ENCODE measurements at regions not wholly inside any gene's neighbourhood (a gene's known extent, or its start where the extent isn't known, plus 50 kb on each side); places are given as distances from the start of the nearest gene placed in this dataset.

DNA sequence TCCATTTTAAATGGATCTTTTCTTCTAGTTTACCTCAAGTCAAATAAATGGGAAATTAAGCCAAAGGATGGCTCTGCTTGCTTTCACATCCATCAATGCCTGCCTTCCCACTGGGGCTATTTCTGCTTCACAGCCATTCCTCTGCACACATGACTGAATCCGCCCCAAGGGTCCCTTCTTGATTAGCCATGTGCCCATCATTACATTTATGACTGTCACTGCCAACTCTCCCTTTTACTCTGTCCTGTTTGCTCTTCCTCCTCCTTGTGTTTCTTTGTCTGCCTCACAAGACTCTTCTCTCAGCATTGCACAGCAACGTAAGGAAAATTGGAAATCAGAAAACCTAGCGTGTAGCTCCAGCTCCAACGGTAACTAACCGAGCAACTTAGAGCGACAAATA, 410.2 kb downstream of the TBC1D4 start:
- TF ChIP-seq, protein P1, sequence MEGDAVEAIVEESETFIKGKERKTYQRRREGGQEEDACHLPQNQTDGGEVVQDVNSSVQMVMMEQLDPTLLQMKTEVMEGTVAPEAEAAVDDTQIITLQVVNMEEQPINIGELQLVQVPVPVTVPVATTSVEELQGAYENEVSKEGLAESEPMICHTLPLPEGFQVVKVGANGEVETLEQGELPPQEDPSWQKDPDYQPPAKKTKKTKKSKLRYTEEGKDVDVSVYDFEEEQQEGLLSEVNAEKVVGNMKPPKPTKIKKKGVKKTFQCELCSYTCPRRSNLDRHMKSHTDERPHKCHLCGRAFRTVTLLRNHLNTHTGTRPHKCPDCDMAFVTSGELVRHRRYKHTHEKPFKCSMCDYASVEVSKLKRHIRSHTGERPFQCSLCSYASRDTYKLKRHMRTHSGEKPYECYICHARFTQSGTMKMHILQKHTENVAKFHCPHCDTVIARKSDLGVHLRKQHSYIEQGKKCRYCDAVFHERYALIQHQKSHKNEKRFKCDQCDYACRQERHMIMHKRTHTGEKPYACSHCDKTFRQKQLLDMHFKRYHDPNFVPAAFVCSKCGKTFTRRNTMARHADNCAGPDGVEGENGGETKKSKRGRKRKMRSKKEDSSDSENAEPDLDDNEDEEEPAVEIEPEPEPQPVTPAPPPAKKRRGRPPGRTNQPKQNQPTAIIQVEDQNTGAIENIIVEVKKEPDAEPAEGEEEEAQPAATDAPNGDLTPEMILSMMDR (IDR thresholded peaks at IDR 0.05; ENCODE audit: insufficient read depth, low read depth, low read length, missing control alignments): no peak
- no peak for DNase-seq (ENCODE audit: low read depth)

DNA sequence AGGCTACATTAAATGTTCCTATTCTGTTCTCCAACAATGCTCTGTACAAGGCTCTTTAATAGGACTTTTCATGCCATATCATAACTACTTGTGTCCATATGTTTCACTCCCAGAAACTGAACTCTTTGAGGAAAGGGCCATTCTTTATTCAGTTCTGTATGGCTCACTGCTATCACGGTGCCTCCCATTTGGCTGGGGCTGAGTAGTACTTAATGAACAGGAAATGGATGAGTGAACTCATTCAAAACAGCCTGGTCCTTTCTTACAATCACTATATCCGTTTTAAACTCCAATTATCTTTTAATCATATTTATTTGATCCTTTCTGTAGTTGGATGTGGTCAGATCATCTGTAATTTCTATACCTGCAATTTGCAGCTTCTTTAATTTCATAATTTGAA, 410.6 kb downstream of the TBC1D4 start:
- TF ChIP-seq, protein P1 (IDR thresholded peaks at IDR 0.05; ENCODE audit: insufficient read depth, low read depth, low read length, missing control alignments): no peak

More for the DNA sequence above, 410.2 kb downstream of the TBC1D4 start:
- no peak overlapping the region for H3K4me3 ChIP-seq (ENCODE audit: low read length)

DNA sequence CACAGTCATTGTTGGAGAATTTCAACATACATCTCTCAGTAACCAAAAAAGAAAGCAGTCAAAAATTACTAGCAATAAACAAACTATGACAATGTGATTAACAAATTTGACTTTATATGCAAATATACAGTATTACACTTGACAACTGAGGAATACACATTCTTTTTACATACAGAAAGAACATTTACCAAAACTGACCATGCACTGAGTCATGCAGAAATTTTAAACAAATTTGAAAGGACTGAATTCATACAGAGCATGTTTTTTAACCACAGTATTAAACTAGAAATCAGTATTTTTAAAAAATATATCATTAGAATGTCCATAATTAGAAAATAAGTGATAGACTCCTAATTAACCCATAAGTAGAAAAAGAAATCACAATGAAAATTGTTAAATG, 420.1 kb downstream of the TBC1D4 start:
- TF ChIP-seq, protein P1 (IDR thresholded peaks at IDR 0.05; ENCODE audit: insufficient read depth, low read depth, low read length, missing control alignments): no peak
- no peak for DNase-seq (ENCODE audit: low read depth)
- H3K4me3 ChIP-seq (ENCODE audit: low read length): no peak overlapping the region

More for the DNA sequence above, 410.6 kb downstream of the TBC1D4 start:
- no peak overlapping the region for H3K4me3 ChIP-seq (ENCODE audit: low read length)
- DNase-seq (ENCODE audit: low read depth): no peak

DNA sequence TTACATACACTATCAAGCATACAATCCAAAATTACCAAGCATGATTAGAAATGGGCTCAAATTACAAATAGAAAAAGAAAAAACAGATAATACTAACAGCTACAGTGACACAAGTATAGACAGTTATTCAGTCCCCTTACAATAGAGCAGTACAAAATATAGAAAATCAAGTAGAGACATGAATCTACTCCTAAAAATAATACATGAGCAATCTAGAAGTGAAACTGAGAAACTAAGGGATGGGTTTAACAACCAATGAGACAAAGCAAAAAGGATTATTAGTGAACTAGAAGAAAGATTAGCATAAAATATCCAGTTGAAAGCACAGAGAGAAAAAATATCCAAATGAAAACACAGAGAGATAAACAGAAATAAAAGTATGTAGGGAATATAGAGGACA, 426.7 kb downstream of the TBC1D4 start:
- peak; percentile 10 for DNase-seq (ENCODE audit: low read depth)
- H3K4me3 ChIP-seq (ENCODE audit: low read length): no peak overlapping the region
- TF ChIP-seq, protein P1 (IDR thresholded peaks at IDR 0.05; ENCODE audit: insufficient read depth, low read depth, low read length, missing control alignments): no peak

DNA sequence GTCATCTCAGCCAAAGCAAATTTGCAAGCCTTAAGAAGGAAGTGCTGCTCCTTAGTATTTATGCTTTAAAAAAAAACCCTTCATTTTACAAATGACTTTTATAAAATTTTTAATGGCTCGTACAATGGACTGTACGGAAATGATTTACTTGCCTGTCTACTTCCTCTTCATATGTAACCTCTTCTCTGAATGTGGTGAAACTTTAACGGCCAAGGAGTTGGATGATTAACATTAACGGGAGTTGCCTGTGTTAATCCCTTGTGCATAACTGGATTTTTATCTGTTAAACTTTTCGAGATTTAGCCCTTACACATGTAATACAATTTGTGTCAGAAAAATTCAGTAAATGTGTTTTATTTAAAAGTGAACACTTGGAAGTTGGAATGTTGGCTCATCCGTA, 429.4 kb downstream of the TBC1D4 start:
- H3K4me3 ChIP-seq (ENCODE audit: low read length): no peak overlapping the region
- DNase-seq (ENCODE audit: low read depth): no peak
- TF ChIP-seq, protein P1 (IDR thresholded peaks at IDR 0.05; ENCODE audit: insufficient read depth, low read depth, low read length, missing control alignments): no peak

DNA sequence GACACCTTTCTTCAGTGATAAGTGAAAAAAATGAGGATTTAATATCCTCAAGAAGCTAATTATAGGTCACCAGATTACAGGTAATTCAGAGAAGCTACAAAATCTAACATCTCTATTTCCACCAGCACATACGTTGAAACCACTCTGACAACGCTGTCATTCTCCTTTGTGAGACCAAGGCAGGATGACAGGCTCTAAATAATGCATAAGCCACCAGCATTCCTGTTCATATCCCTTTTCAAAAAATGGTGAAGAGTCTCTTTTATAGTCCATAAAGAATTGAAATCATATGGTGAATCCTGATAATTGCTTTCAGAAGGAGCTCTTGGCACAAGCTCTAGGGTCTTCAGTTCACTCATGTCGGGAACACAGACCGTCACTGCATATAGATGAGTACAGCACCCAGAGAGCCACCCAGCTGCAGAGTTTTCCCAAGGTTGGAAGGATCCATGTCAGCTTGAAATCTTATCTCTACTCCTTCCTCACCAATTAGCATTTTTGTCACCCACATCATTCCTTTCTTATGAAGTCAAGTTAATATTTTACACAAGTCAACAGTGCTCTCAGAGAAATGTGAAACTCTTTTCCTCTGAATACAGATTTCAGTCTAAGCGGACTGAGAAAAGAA, 431.4 kb downstream of the TBC1D4 start:
- TF ChIP-seq, protein P1 (IDR thresholded peaks at IDR 0.05; ENCODE audit: insufficient read depth, low read depth, low read length, missing control alignments): no peak
- no peak overlapping the region for H3K4me3 ChIP-seq (ENCODE audit: low read length)
- no peak for DNase-seq (ENCODE audit: low read depth)

DNA sequence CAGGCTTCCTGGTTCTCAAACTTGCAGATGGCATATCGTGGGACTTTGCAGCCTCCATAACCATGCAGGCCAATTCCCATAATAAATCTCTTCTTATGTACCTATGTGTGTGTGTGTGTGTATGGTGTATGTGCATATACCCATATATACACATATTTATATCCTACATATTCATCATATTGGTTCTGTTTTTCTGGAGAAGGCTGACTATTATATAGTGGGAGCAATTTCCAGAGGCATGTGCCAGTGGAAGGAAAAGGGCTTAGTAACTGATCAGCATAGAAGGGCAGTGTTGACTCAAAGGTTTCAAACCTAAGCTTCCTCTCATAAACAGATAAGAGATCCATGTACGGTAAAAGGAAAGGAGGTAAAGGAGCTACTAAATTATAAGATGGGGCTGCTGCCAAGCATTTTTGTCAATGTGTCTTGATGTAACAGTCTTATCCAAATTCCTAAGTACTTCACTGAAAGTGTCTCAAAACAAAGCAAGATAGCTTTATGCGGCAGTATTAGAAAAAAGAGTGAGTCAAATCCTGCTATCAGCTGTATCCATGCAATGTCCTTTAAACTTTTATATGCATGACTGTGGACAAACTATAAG, 432.1 kb downstream of the TBC1D4 start:
- no peak for DNase-seq (ENCODE audit: low read depth)
- TF ChIP-seq, protein P1 (IDR thresholded peaks at IDR 0.05; ENCODE audit: insufficient read depth, low read depth, low read length, missing control alignments): no peak

More for the DNA sequence above, 432.1 kb downstream of the TBC1D4 start:
- no peak overlapping the region for H3K4me3 ChIP-seq (ENCODE audit: low read length)
